Keratinocyte (primary cell): ENCODE measurements at regions not wholly inside any gene's neighbourhood (a gene's known extent, or its start where the extent isn't known, plus 50 kb on each side); places are given as distances from the start of the nearest gene placed in this dataset.

Source experiments
- CTCF ChIP-seq, 3 experiments: IDR thresholded peaks in 1 of 3; conservative IDR thresholded peaks in 1 of 3; optimal IDR thresholded peaks in 1 of 3; 2 replicates in 2 of 3; 3 replicates in 1 of 3; pipeline versions ENCODE3 to v1.5.1; 2011; ENCODE audit warnings: low read length in 3 of 3, mild to moderate bottlenecking in 3 of 3, moderate library complexity in 2 of 3, control low read depth in 1 of 3, inconsistent platforms in 1 of 3; ENCODE audit not compliant: insufficient read depth in 2 of 3; ENCODE audit errors: extremely low read depth in 1 of 3
- EZH2 ChIP-seq: IDR thresholded peaks from one replicate; pipeline ENCODE4 v1.6.1; 2012; ENCODE audit warnings: inconsistent platforms, mild to moderate bottlenecking, low read length, moderate library complexity

- TF ChIP-seq CTCF (optimal IDR thresholded peaks at IDR 0.05 in 1 of 3, IDR thresholded peaks at IDR 0.05 in 1 of 3, conservative IDR thresholded peaks at IDR 0.05 in 1 of 3; ENCODE audit: extremely low read depth in 1 of 3, insufficient read depth in 2 of 3, low read length in 3 of 3) (no peak), EZH2 (no peak)
Measured at GRCh38 chr18:61201511-61201910, 131.7 kb upstream of the CDH20 start.
